ENCODE measurements at regions not wholly inside any gene's neighbourhood (a gene's known extent, or its start where the extent isn't known, plus 50 kb on each side); places are given as distances from the start of the nearest gene placed in this dataset.

- Histone ChIP-seq H3K4me2 (no peak overlapping the region), H2AFZ (no peak overlapping the region), H3K27me3 (no peaks in the 10 kb centered on the region), H3K27ac (no peak overlapping the region), H3K9me3 (ENCODE audit: low read depth) (no peaks in the 10 kb centered on the region), H3K9me2 (replicated peaks; ENCODE audit: insufficient read depth) (no peaks in the 10 kb centered on the region), H3K4me1 (ENCODE audit: insufficient read depth) (no peaks in the 10 kb centered on the region), H4K20me1 (ENCODE audit: insufficient read depth, poor library complexity, severe bottlenecking) (no peaks in the 10 kb centered on the region), H3K4me3 (no peak overlapping the region), H3K79me2 (no peaks in the 10 kb centered on the region), H3K36me3 (replicated peaks; ENCODE audit: insufficient read depth, low read depth) (no peaks in the 10 kb centered on the region)
- TF ChIP-seq EZH2 (IDR thresholded peaks at IDR 0.05; ENCODE audit: borderline replicate concordance) (no peak), CTCF (IDR thresholded peaks at IDR 0.05; ENCODE audit: poor library complexity) (peak; percentile 61)
- 76% methylated on average over 1 of the region's 1 CpG for WGBS (ENCODE audit: low lambda C conversion rate, missing lambda C conversion rate)
- peak; percentile 43 for DNase-seq (ENCODE audit: low spot score)
These were observed 1402.4 kb downstream of the FAM133A start for GRCh38 chrX:95076449-95076848.

GRCh38 chrX:95101851-95102390, 1427.9 kb downstream of the FAM133A start:
- Histone ChIP-seq H3K4me1 (ENCODE audit: insufficient read depth) (no peaks in the 10 kb centered on the region), H3K9me3 (ENCODE audit: low read depth) (no peaks in the 10 kb centered on the region), H3K79me2 (no peaks in the 10 kb centered on the region), H3K27me3 (no peaks in the 10 kb centered on the region), H3K4me2 (no peak overlapping the region), H4K20me1 (ENCODE audit: insufficient read depth, poor library complexity, severe bottlenecking) (no peaks in the 10 kb centered on the region), H3K36me3 (replicated peaks; ENCODE audit: insufficient read depth, low read depth) (no peaks in the 10 kb centered on the region), H3K27ac (no peak overlapping the region), H2AFZ (no peak overlapping the region), H3K4me3 (no peak overlapping the region), H3K9me2 (replicated peaks; ENCODE audit: insufficient read depth) (no peaks in the 10 kb centered on the region)
- DNase-seq (ENCODE audit: low spot score): no peak
- 82% methylated on average over 4 of the region's 4 CpGs for WGBS (ENCODE audit: low lambda C conversion rate, missing lambda C conversion rate)
- TF ChIP-seq EZH2phosphoT487 (IDR thresholded peaks at IDR 0.05; ENCODE audit: low read depth, severe bottlenecking, unreplicated experiment): no peak
- TF ChIP-seq EZH2 (IDR thresholded peaks at IDR 0.05; ENCODE audit: borderline replicate concordance): no peak
- no peak for TF ChIP-seq CTCF (IDR thresholded peaks at IDR 0.05; ENCODE audit: poor library complexity)

GRCh38 chrX:95117556-95117955, 1443.5 kb downstream of the FAM133A start:
- Histone ChIP-seq H3K9me2 (replicated peaks; ENCODE audit: insufficient read depth) (no peaks in the 10 kb centered on the region), H3K27ac (no peak overlapping the region), H2AFZ (no peak overlapping the region), H3K4me2 (no peak overlapping the region), H3K27me3 (no peaks in the 10 kb centered on the region), H3K9me3 (ENCODE audit: low read depth) (no peaks in the 10 kb centered on the region), H3K36me3 (replicated peaks; ENCODE audit: insufficient read depth, low read depth) (no peaks in the 10 kb centered on the region), H4K20me1 (ENCODE audit: insufficient read depth, poor library complexity, severe bottlenecking) (no peaks in the 10 kb centered on the region), H3K4me3 (no peak overlapping the region), H3K79me2 (no peaks in the 10 kb centered on the region), H3K4me1 (ENCODE audit: insufficient read depth) (no peaks in the 10 kb centered on the region)
- TF ChIP-seq EZH2 (IDR thresholded peaks at IDR 0.05; ENCODE audit: borderline replicate concordance) (no peak), CTCF (IDR thresholded peaks at IDR 0.05; ENCODE audit: poor library complexity) (no peak), EZH2phosphoT487 (IDR thresholded peaks at IDR 0.05; ENCODE audit: low read depth, severe bottlenecking, unreplicated experiment) (no peak)
- DNase-seq (ENCODE audit: low spot score): no peak

Data from hepatocyte (in vitro differentiated cells).